ENCODE measurements at regions not wholly inside any gene's neighbourhood (a gene's known extent, or its start where the extent isn't known, plus 50 kb on each side); places are given as distances from the start of the nearest gene placed in this dataset.
"Not testable (repeated sequence)": the region's sequence is repeated elsewhere in the genome, so short reads cannot be mapped to it uniquely, and the experiment has no call there.

DNA sequence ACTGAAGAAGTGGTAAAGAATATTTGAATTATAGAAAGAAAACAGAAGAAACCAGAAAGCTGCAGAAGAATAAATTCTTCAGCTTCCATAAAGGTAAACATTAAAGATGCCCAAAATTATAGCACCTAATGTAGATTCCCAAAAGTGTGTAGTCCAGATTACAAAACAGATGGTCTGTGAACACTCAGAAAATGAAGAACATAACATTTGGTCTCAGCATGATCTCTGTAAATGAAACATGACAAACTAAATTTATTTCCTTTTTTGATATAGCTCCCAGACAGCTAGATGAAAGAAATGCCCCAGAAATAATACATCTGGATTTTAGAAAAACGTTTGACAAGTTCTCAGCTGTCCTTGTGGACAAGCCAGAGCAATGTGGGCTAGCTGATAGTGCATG lies 794.2 kb upstream of the NXPH2 start:
- Mint-ChIP-seq H3K36me3 (ENCODE audit: low read depth) (no peaks in the 10 kb centered on the region), H3K27ac (no peak overlapping the region), H3K27me3 (no peaks in the 10 kb centered on the region), H3K4me3 (no peak overlapping the region), H3K4me1 (no peaks in the 10 kb centered on the region), H3K9me3 (peaks cover 12% of the 10 kb centered on the region)
- CTCF ChIA-PET = no interaction called here
- DNase-seq = no peak
- POLR2A ChIA-PET = no interaction called here

DNA sequence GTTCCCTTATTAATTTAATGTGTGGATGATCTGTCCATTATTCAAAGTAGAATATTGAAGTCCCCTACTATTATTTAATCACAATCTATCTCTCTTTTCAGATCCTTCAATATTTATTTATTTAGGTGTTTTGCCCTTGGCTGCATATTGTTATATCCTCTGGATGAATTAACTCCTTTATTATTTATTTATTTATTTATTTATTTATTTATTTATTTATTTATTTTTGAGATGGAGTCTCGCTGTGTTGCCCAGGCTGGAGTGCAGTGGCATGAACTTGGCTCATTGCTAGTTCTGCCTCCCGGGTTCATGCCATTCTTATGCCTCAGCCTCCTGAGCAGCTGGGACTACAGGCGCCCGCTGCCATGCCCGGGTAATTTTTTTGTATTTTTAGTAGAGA lies 776.6 kb upstream of the NXPH2 start:
- Mint-ChIP-seq H3K27me3 (no peaks in the 10 kb centered on the region), H3K4me3 (no peak overlapping the region), H3K36me3 (ENCODE audit: low read depth) (no peaks in the 10 kb centered on the region), H3K27ac (no peak overlapping the region), H3K4me1 (no peaks in the 10 kb centered on the region), H3K9me3 (peaks cover 3% of the 10 kb centered on the region)
- no peak for DNase-seq
- POLR2A ChIA-PET = no interaction called here
- CTCF ChIA-PET = no interaction called here

DNA sequence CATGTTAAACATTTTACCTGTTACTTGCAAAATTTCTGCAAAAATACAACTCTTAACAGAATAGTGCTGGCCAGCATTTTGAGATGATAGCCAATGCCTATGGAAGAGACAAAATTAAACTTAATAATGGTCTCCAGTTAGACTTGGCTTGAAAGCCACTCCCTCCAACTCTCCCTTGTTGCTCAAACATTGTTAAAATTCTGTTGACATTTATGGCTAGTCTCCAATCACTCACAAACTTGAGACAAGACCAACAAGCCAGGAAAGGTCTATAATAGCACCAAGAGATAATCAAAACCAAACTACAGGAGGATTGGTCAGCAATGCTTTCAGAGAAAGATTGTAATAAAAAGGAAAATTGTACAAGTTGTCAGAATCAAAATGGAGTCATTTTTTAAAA lies 770.7 kb upstream of the NXPH2 start:
- ChIA-PET POLR2A (no interaction called here), CTCF (no interaction called here)
- DNase-seq = no peak
- Mint-ChIP-seq H3K9me3 (peaks cover 7% of the 10 kb centered on the region), H3K4me3 (no peak overlapping the region), H3K27me3 (no peaks in the 10 kb centered on the region), H3K4me1 (no peaks in the 10 kb centered on the region), H3K27ac (no peak overlapping the region), H3K36me3 (ENCODE audit: low read depth) (no peaks in the 10 kb centered on the region)

- Mint-ChIP-seq H3K9me3 (peaks cover 7% of the 10 kb centered on the region), H3K27me3 (no peaks in the 10 kb centered on the region), H3K27ac (no peak overlapping the region), H3K4me1 (no peaks in the 10 kb centered on the region), H3K4me3 (no peak overlapping the region), H3K36me3 (ENCODE audit: low read depth) (no peaks in the 10 kb centered on the region)
- POLR2A ChIA-PET = no interaction called here
- DNase-seq = no peak
- CTCF ChIA-PET = no interaction called here
Measured at GRCh38 chr2:139550341-139550740, 770.2 kb upstream of the NXPH2 start.

DNA sequence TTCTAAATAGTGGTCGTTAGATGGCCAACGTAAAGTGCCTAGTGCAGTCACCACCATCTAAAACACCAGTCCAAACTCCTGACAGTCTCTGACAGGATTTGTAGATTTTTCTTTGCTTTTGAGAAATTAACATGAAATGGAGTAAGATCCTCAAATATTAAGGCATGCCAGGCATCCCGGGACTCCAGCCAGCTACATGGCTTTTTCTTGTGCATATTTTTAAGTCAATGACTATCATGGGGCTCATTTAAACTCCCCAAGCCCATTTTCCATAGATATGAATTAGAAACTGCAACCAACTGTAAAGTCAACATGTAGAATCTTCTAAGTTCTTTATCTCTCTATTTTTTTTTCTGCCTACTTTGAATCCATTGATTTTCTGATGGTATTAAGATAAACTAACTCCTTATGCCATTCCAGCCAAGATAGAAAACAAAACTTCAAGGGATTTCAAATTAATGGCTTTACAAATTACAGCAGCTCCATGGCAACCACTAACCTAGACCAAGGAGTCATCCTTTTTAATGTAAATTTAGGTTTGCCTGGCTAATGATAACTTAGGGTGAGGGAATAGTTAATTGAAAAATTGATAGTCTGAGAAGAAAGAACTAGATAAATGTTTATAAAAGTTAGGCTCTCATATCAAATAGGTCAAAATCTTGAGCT lies 764.1 kb upstream of the NXPH2 start:
- Mint-ChIP-seq H3K4me3 (no peak overlapping the region), H3K27ac (no peak overlapping the region), H3K4me1 (no peaks in the 10 kb centered on the region), H3K9me3 (peaks cover 11% of the 10 kb centered on the region), H3K36me3 (ENCODE audit: low read depth) (no peaks in the 10 kb centered on the region), H3K27me3 (no peaks in the 10 kb centered on the region)
- DNase-seq = no peak
- ChIA-PET CTCF (no interaction called here), POLR2A (no interaction called here)

GRCh38 chr2:139538332-139539020 lies 758.3 kb upstream of the NXPH2 start:
- H3K36me3 Mint-ChIP-seq (ENCODE audit: low read depth); CTCF ChIA-PET; H3K4me1 Mint-ChIP-seq; H3K4me3 Mint-ChIP-seq; H3K9me3 Mint-ChIP-seq; DNase-seq; H3K27me3 Mint-ChIP-seq; H3K27ac Mint-ChIP-seq; POLR2A ChIA-PET: not testable (repeated sequence)

GRCh38 chr2:139529080-139529479 lies 748.9 kb upstream of the NXPH2 start:
- no peak for DNase-seq
- ChIA-PET CTCF (no interaction called here), POLR2A (no interaction called here)
- no peak overlapping the region for H3K27ac Mint-ChIP-seq
- H3K4me3 Mint-ChIP-seq = no peak overlapping the region
- H3K4me1 Mint-ChIP-seq = no peaks in the 10 kb centered on the region
- H3K36me3 Mint-ChIP-seq (ENCODE audit: low read depth) = no peaks in the 10 kb centered on the region
- peaks cover 11% of the 10 kb centered on the region for H3K9me3 Mint-ChIP-seq
- no peaks in the 10 kb centered on the region for H3K27me3 Mint-ChIP-seq

- DNase-seq = no peak
- Mint-ChIP-seq H3K4me1 (no peaks in the 10 kb centered on the region), H3K9me3 (peaks cover 9% of the 10 kb centered on the region), H3K36me3 (ENCODE audit: low read depth) (no peaks in the 10 kb centered on the region), H3K27ac (no peak overlapping the region), H3K4me3 (no peak overlapping the region), H3K27me3 (no peaks in the 10 kb centered on the region)
- ChIA-PET POLR2A (no interaction called here), CTCF (interaction anchor here (0.7 kb wide), 1 partner anchor 1935 kb away, joined by 3 read pairs; no protein-coding TSS in a partner anchor)
Measured at GRCh38 chr2:139526781-139527180, 746.6 kb upstream of the NXPH2 start.

DNA sequence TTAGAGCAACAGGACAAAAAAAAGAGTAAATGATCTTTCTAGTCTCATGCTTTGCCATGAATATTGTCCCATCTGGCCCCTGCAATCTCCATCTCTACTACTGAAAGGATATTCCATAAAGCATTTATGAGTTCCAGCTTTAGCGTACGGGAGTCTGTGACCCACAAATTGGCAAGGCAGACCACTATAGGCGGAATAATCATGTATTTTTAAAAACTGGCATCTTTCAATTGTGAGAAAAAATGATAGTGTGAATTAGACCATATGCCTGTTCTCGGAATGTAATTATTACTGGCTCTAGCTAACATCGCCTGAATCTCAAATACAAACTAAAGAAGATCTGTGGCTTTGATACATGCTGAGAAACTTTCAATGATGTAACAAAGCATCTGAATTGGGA lies 738.1 kb upstream of the NXPH2 start:
- H3K4me3 Mint-ChIP-seq = no peak overlapping the region
- POLR2A ChIA-PET = no interaction called here
- H3K27me3 Mint-ChIP-seq = no peaks in the 10 kb centered on the region
- no peak overlapping the region for H3K27ac Mint-ChIP-seq
- H3K9me3 Mint-ChIP-seq = peaks cover 2% of the 10 kb centered on the region
- no peak for DNase-seq
- no peaks in the 10 kb centered on the region for H3K4me1 Mint-ChIP-seq
- H3K36me3 Mint-ChIP-seq (ENCODE audit: low read depth) = no peaks in the 10 kb centered on the region
- CTCF ChIA-PET = no interaction called here

GRCh38 chr2:139514951-139515350 lies 734.8 kb upstream of the NXPH2 start:
- H3K4me3 Mint-ChIP-seq = no peak overlapping the region
- peaks cover 2% of the 10 kb centered on the region for H3K9me3 Mint-ChIP-seq
- H3K4me1 Mint-ChIP-seq = no peaks in the 10 kb centered on the region
- ChIA-PET POLR2A (no interaction called here), CTCF (interaction anchor here (0.6 kb wide), 1 partner anchor 1773 kb away, joined by 3 read pairs; no protein-coding TSS in a partner anchor)
- no peaks in the 10 kb centered on the region for H3K27me3 Mint-ChIP-seq
- no peaks in the 10 kb centered on the region for H3K36me3 Mint-ChIP-seq (ENCODE audit: low read depth)
- no peak overlapping the region for H3K27ac Mint-ChIP-seq
- DNase-seq = no peak

GRCh38 chr2:139495851-139496250 lies 715.7 kb upstream of the NXPH2 start:
- Mint-ChIP-seq H3K4me1 (no peaks in the 10 kb centered on the region), H3K36me3 (ENCODE audit: low read depth) (no peaks in the 10 kb centered on the region), H3K4me3 (no peak overlapping the region), H3K27ac (no peak overlapping the region), H3K9me3 (peaks cover 23% of the 10 kb centered on the region), H3K27me3 (no peaks in the 10 kb centered on the region)
- ChIA-PET CTCF (no interaction called here), POLR2A (no interaction called here)
- DNase-seq = no peak

GRCh38 chr2:139492131-139492680 lies 712.0 kb upstream of the NXPH2 start:
- Mint-ChIP-seq H3K4me1 (no peaks in the 10 kb centered on the region), H3K4me3 (no peak overlapping the region), H3K27me3 (no peaks in the 10 kb centered on the region), H3K9me3 (peaks cover 6% of the 10 kb centered on the region), H3K36me3 (ENCODE audit: low read depth) (no peaks in the 10 kb centered on the region), H3K27ac (no peak overlapping the region)
- DNase-seq = no peak
- ChIA-PET CTCF (no interaction called here), POLR2A (no interaction called here)

DNA sequence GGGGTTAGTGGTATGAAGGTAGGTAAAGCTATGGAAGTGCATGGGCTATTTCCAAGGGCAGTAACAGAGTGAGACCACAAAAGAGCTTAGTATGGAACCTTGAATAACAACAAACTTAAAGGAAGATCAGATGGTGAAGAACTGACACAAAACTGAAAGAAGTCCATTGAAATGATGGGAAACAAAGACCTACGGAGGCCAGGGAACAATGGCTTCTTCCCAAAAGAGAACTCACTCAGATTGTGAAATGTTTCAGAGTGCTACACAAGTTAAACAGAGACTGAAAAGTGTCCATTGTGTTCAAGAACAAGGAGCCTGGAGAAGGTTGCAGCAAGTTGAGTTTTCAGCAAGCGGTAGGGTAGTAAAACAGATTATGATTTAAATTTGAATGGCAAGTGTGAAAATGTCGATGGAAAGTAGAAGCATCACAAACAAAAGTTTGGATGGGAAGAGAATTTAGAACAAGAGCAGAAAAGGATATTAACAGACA lies 700.0 kb upstream of the NXPH2 start:
- no peak overlapping the region for H3K4me3 Mint-ChIP-seq
- POLR2A ChIA-PET = no interaction called here

More for the DNA sequence above, 700.0 kb upstream of the NXPH2 start:
- DNase-seq = no peak
- Mint-ChIP-seq H3K9me3 (peaks cover 4% of the 10 kb centered on the region), H3K36me3 (ENCODE audit: low read depth) (no peaks in the 10 kb centered on the region), H3K4me1 (no peaks in the 10 kb centered on the region), H3K27me3 (no peaks in the 10 kb centered on the region), H3K27ac (no peak overlapping the region)
- CTCF ChIA-PET = no interaction called here
